GM18868 (cell line): ENCODE measurements at regions not wholly inside any gene's neighbourhood (a gene's known extent, or its start where the extent isn't known, plus 50 kb on each side); places are given as distances from the start of the nearest gene placed in this dataset.
A peak's percentile ranks its signal among the peaks of the same experiment; 100 is the strongest.
"Not testable (repeated sequence)": the region's sequence is repeated elsewhere in the genome, so short reads cannot be mapped to it uniquely, and the experiment has no call there.

Source experiments
- ATAC-seq: cut with Tn5 transposase; IDR thresholded peaks from one replicate; pipeline ENCODE4 v1.9.1; 2021; ENCODE audit warnings: mild to moderate bottlenecking, moderate library complexity; ENCODE audit not compliant: unreplicated experiment

DNA sequence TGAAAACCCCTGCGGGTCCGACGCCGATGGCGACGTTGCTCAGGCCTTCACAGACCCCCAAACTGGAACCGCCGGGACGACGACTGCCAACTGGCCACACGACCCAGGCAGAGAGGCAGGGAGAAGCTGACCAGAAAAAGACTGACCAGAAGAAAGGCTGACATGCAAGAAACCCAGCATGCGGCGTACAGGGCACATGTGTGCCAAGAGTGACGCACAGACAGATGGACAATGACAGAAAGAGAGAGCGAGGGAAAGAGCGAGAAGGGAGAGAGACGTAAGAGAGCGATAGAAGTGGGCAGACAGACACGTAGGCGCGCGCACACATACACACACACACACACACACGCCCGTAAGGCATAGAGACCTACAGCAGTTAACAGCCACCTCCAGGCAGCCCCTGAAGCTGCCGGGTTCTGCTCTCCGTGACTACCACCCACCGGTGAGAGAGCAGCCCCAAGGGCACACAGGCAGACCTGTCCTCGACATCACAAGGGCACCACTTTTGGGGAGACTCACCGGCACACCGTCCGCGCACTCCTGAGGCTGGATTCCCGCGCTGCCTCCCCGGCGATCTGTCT, 67.2 kb upstream of the ZNF527 start:
- ATAC-seq: no peak

DNA sequence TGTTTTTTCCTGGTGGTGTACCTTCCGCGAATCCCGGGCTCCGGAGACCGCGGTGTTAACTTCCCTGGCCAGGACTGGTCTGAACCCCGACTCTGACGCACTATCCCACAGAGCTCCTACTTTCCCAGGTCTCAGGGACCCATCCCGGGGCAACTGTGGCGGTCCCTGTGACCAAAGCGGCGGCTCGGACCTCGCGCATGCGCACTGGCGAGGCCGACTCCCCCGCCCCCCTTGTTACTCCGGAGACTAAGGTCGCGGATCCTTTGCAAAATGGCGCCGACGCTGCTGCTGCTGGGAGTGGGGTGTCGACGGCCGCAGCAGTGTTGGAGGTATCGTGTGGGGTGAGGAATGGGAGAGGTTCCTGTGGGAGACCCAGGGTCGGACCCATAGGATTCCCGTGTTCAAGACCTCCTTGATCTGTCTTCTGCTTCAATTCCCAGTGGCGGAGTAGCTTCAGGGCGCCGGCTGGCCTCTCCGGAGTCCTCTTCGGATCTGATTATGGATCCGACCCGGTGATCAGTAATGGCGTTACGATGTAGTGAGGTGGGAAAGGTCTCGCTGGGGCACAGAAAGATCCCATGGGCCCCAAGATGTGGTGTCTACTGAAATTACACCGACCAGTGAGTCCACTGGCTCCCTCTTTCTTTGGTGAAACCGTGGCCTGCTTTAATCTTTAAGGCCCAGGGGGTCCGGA, 66.6 kb upstream of the ZNF527 start:
- ATAC-seq: no peak

DNA sequence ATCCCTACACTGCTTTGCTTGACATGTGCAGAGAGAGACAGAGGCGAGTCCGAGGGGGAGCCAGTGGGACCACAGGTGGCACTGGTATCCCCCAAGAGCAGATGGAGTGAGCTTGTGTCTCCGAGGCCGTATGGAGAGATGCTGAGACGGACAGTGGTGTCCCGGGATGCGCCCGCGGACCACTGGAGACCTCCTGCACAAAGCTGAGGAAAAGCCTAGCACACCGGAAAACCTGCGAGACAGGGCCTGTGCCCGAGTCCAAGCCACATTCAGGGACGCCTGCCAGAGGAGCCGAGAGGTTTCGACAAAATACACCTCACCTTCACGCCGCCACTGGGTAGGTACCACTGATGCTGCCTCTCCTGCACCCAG, 66.0 kb upstream of the ZNF527 start:
- no peak for ATAC-seq

DNA sequence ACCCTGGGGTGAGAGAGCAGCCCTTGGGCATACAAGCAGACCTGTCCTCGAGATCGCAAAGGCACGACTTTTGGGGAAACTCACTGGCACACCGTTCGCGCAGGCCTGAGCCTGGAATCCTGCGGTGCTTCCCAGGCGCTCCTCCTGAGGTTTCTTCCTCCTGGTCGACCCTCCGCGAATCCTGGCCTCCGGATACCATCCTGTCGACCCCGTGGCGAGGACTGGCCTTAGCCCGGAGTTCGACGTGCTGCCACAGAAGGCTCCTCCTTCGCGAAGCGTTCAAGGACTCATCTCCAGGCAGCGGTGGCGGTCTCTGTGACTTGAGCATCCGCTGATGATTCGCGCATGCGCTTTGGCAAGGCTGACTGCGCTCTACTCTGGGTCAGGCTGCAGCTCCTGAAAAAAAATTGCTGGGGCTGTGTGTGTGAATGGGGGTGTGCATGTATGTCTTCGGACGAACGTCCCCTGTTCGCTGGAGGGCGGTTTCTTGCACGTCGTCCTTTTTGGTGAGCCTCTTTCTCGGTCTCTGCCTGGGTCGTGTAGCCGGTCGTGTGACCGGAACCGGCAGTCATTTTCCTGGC, 64.4 kb upstream of the ZNF527 start:
- ATAC-seq: no peak

DNA sequence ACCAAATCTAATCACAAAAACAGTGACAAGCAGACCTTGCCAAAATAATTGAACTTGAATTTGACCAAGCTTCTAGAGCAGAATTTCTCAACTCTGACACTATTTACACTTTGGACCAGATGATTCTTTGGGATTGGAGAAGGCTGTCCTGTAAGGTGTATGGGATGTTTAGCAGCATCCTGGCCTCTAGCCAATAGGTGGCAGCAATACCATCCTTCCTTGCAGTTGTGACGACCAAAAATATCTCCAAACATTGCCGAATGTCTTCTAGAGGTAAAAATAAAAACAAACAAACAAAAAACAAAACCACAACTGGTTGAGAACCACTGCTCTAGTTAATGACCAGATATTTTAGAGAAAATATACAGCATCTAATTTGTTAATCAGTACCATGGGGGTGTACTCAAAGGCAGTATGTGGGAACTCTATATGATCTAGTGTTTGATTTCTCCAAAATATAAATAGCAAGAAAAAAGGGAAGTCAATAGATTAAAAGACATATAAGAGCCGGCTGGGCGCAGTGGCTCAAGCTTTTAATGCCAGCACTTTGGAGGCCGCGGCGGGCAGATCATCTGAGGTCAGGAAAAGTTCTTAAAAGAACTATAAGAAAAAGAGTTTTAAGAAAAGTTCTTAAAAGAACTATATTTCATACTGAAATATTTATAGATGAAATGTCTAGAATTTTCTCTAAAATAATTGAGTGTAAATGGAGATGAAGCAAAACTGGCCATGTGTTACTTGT, 60.9 kb upstream of the ZNF527 start:
- no peak for ATAC-seq

DNA sequence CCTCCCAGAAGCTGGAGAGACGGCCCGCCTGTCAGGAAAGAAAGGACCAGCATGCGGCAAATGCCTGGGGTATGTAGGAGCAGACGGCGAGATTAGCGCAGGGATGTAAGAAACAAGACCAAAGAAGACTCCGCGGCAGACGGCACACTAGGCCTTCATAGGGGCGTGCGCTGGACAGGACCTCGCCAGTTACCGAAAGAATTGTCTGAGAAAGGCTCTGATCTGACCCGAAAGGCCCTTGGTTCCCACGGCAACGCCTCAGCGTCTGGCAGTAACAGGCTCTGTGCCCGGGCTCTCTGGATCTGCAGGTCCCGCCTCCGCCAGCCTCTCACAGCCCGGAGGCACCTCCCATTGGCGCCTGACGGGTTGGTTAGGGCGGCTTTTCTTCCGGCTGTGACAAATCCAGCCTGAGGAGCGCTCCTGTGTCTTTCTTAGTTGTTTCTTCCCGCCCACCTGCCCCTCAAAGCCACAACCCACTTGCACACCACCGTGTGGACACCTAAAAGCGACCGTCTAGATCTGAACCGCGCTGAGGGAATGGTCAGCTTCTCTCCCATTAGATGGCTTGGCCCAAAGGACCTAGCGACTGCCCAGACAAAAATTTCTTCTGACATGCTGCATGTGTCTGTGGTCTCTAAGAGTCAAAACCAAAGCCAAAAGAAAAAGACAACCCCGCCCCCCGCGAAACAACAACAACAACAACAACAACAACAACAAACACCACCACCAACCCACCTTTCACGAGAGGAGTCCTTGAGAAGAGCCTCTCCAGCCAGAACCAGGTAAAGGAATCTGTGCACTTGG, 58.2 kb upstream of the ZNF527 start:
- peak; percentile 47 for ATAC-seq

DNA sequence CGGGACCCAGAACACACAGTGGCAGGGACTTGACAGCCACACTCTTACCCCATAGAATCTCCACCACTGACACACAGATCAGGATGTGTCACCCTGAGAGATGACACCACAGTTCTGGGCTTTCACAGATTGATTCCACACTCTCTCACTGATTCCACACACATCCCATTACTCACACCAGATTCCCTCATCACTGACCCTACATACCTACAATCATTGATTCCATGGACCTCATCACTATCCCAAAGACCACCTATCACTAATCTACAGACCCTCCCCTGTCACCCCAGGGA, 57.6 kb upstream of the ZNF527 start:
- ATAC-seq: no peak

DNA sequence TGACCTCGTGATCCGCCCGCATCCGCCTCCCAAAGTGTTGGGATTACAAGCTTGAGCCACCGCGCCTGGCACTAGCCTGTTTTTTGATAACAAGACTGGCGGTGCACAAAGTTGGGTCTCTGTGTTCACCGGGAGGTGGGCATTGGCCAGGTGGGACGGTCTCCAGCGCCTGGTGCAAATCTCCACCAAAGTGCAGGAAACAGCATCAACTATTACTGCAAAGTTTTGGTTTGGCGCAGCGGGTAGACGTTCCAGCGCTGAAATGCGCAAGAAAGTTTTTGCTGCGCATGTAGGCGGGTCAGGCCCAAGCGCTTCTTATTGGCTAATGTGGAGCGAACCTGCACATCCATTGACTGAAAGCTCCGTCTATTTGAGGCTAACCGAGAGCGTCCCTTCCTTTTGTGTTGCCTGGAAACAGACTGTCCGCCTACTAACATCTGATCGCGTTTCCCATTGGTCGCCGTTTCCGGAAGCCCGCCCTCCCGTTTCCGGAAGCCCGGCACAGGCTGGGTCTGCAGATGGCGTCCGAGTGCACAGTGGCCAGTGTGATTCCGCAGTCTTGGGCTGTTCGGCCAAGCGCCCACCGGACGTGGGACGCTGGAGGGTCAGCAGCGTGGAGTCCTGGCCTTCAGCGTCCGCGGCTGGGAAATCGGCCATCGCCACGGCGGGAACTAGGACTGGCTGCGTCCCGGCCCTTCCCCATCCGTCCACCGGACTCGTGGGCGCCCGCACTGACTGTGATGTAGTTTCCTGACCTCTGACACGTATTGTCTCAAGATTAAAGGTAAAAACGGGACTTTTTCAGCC, 53.3 kb upstream of the ZNF527 start:
- peak; percentile 97 for ATAC-seq

DNA sequence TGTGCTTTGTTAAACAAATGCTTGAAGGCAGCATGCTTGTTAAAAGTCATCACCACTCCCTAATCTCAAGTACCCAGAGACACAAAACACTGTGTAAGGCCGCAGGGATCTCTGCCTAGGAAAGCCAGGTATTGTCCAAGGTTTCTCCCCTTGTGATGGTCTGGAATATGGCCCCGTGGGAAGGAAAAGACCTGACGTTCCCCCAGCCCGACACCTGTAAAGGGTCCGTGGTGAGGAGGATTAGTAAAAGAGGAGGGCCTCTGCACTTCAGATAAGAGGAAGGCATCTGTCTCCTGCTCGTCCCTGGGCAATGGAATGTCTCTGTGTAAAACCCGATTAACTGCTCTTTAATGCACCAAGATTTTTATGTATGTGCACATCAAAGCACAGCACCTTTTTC, 49.9 kb upstream of the ZNF527 start:
- ATAC-seq: not testable (repeated sequence)
